Ascending aorta (tissue), 2 donors: ENCODE measurements at regions not wholly inside any gene's neighbourhood (a gene's known extent, or its start where the extent isn't known, plus 50 kb on each side); places are given as distances from the start of the nearest gene placed in this dataset.
"Not testable (repeated sequence)": the region's sequence is repeated elsewhere in the genome, so short reads cannot be mapped to it uniquely, and the experiment has no call there.

ENCODE experiments used
- DNase-seq, 2 donors: peaks; one replicate each; pipeline ENCODE4 v3.0.0-alpha.2; 2019; ENCODE audit warnings: low spot score in 2 of 2
- H3K27ac ChIP-seq, 2 donors: fragments of 200-600 bp; sonication (generic); one replicate each; pipeline ENCODE4 v1.5.1; 2016 to 2017; ENCODE audit warnings: mild to moderate bottlenecking in 1 of 2
- H3K27me3 ChIP-seq: fragments of 200-600 bp; sonication (generic); one replicate; pipeline ENCODE4 v1.5.1; 2017
- H3K36me3 ChIP-seq, 2 donors: fragments of 200-600 bp; sonication (generic); one replicate each; pipeline ENCODE4 v1.5.1; 2016
- H3K4me1 ChIP-seq, 2 donors: fragments of 200-600 bp; sonication (generic); one replicate each; pipeline ENCODE4 v1.5.1; 2016 to 2017; ENCODE audit warnings: mild to moderate bottlenecking in 1 of 2
- H3K4me3 ChIP-seq, 2 donors: fragments of 200-600 bp; sonication (generic); one replicate each; pipeline ENCODE4 v1.5.1; 2016 to 2017; ENCODE audit warnings: mild to moderate bottlenecking in 1 of 2
- H3K9me3 ChIP-seq, 2 donors: fragments of 200-600 bp; sonication (generic); one replicate each; pipeline ENCODE4 v1.5.1; 2016
- intact Hi-C: fragments of 100-400 bp; cut with DNase I; formaldehyde crosslinking; loops from one replicate; pipeline ENCODE4 v1.15.1; 2023
- TF ChIP-seq, protein P1 (sequence below), 3 experiments: fragments of 200-600 bp in 2 of 3; fragments of 450-650 bp in 1 of 3; sonication (generic) in 2 of 3; IDR thresholded peaks; one replicate each; pipeline ENCODE4 v1.5.1; 2016 to 2019; ENCODE audit warnings: antibody characterized with exemption in 3 of 3, mild to moderate bottlenecking in 1 of 3, moderate library complexity in 1 of 3

DNA sequence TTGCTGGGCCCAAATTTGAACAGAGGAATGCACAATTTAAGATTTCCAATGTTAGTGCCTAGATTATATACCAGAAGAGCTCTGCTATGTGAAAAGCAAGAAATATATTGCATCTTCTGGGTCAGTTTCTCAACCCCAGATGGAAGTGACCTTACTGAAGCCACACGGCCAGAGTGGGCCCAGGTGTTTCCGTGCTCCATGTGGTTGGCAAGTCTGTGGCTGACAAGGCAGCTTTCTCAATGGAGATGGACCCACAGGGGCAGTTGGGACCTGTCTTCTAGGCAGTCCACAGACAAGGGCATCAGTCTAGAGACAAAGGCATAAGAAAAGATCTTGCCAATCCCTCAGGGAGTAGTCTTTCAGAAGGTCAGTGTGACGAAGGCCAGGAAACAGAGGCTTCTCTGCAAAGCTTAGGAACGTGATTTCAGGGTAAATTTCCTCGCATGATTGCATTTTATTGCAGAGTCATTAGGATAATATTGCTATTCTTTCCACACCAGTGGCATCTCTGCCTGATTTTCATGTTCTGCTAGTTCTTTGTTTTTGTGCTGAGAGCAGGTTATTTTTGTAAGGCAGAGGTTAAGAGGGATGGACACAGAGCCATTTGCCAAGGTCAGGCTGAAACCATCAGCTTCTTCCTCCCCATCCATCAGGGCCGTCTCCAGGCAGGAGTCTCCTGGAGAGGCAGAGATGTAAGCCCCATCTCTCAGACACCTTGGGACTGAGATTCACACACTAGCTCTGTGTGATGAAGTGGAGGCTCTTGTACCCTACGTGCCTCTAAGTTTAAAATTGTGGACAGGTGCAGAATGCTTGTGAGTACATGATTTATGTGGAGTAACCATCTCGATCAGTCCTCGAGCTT, 202.1 kb downstream of the ANKRD30B start:
- Histone ChIP-seq H3K27ac (no peak overlapping the region), H3K27me3 (no peaks in the 10 kb centered on the region), H3K4me1 (no peaks in the 10 kb centered on the region), H3K9me3 (no peaks in the 10 kb centered on the region), H3K36me3 (no peaks in the 10 kb centered on the region), H3K4me3 (no peak overlapping the region)
- TF ChIP-seq, protein P1, sequence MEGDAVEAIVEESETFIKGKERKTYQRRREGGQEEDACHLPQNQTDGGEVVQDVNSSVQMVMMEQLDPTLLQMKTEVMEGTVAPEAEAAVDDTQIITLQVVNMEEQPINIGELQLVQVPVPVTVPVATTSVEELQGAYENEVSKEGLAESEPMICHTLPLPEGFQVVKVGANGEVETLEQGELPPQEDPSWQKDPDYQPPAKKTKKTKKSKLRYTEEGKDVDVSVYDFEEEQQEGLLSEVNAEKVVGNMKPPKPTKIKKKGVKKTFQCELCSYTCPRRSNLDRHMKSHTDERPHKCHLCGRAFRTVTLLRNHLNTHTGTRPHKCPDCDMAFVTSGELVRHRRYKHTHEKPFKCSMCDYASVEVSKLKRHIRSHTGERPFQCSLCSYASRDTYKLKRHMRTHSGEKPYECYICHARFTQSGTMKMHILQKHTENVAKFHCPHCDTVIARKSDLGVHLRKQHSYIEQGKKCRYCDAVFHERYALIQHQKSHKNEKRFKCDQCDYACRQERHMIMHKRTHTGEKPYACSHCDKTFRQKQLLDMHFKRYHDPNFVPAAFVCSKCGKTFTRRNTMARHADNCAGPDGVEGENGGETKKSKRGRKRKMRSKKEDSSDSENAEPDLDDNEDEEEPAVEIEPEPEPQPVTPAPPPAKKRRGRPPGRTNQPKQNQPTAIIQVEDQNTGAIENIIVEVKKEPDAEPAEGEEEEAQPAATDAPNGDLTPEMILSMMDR (IDR thresholded peaks at IDR 0.05): no peak
- intact Hi-C loops: no loop called here
- peak in 1 of 2 donors; percentile 37 for DNase-seq

DNA sequence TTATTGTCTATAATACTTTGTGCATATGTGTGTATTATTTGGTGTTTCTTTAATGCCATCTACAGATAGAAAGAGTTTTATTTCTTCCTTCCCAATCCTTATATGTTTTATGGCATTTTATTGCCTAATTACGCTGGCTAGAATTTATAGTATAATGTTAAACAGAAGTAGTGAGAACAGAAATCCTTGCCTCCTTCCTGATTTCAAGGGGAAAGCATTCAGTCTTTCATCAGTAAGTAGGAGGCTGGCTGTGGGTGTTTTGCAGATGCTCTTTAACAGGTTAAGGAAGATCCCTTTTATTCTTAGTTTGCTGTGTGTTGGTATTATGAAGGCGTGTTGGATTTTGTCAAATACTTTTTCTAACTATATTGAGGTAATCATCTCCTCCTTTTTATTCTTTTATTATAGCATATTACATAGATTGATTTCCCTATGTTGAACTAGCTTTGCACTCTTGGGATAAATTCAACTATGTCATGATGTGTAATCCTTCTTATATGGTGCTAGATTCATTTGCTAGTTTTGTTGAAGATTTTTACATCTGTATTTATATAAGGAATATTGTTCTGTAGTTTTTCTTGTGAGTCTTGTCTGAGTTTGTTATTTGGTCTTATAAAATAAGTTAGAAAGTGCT, 204.6 kb downstream of the ANKRD30B start:
- intact Hi-C loops: not testable (repeated sequence)

DNA sequence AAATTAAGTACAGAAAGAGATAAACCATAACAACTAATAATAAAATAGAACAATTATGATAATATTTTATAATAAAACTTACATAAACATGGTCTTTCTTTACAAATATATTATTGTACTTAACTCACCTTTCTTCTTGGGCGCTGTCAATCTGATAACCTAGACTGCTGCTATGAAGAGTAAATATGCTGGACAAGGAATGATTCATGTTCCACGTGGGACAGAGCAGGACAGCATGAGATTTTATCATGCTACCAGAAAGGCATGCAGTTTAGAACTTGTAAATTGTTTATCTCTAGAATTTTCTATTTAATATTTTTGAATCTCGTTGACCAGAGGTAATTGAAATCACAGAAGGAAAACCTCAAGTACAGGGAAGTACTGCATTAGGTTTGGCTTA, 210.7 kb downstream of the ANKRD30B start:
- Histone ChIP-seq H3K4me1 (no peaks in the 10 kb centered on the region), H3K4me3 (no peak overlapping the region), H3K9me3 (no peaks in the 10 kb centered on the region), H3K36me3 (no peaks in the 10 kb centered on the region), H3K27me3 (no peaks in the 10 kb centered on the region), H3K27ac (no peak overlapping the region)
- TF ChIP-seq, protein P1 (IDR thresholded peaks at IDR 0.05): no peak
- intact Hi-C loops: no loop called here
- DNase-seq: no peak

More for the DNA sequence above, 204.6 kb downstream of the ANKRD30B start:
- H3K27me3 ChIP-seq, H3K36me3 ChIP-seq, H3K27ac ChIP-seq, H3K4me3 ChIP-seq, DNase-seq, H3K4me1 ChIP-seq, H3K9me3 ChIP-seq: not testable (repeated sequence)

DNA sequence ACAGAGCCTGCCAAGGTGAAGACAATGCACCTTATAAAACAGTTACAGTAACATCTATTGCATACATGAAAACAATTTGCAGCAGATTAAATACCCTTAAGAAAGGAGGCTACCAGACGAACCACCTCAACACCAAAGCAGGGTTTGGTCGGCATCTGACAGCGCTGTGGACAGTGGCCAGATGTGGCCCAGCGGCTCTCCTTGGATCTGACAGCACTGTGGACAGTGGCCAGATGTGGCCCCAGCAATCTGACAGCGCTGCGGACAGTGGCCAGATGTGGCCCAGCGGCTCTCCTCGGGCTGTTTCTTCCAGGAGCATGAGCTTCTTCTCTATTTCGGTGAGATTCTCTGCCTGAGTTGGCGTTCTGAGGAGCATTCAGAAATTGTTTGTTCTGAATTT, 211.6 kb downstream of the ANKRD30B start:
- TF ChIP-seq, protein P1 (IDR thresholded peaks at IDR 0.05): no peak

DNA sequence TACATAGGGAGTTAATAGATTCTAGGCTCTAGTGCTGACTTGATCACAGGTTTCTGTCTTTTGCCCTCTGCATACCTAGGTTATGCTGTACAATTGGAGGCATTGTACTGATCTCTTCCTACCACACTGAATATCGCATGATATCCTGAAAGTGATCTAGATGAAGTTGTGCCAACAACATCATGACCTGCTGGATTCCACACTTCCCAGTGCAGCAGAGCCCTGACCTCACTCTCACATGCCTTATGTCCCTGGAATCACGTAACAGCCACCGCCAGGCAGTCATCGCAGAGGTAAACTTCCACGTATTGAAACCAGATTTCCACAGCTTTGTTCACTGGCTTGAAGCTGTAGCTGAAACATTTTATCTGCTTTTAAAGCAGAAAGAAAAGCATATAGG, 214.0 kb downstream of the ANKRD30B start:
- Histone ChIP-seq H3K36me3 (no peaks in the 10 kb centered on the region), H3K27ac (no peak overlapping the region), H3K4me1 (no peaks in the 10 kb centered on the region), H3K4me3 (no peak overlapping the region), H3K27me3 (no peaks in the 10 kb centered on the region), H3K9me3 (no peaks in the 10 kb centered on the region)
- intact Hi-C loops: no loop called here
- TF ChIP-seq, protein P1 (IDR thresholded peaks at IDR 0.05): no peak
- no peak for DNase-seq

More for the DNA sequence above, 211.6 kb downstream of the ANKRD30B start:
- intact Hi-C loops: no loop called here
- Histone ChIP-seq H3K9me3 (no peaks in the 10 kb centered on the region), H3K27ac (no peak overlapping the region), H3K4me3 (no peak overlapping the region), H3K4me1 (no peaks in the 10 kb centered on the region), H3K27me3 (no peaks in the 10 kb centered on the region), H3K36me3 (no peaks in the 10 kb centered on the region)
- DNase-seq: peak in 1 of 2 donors; percentile 16

DNA sequence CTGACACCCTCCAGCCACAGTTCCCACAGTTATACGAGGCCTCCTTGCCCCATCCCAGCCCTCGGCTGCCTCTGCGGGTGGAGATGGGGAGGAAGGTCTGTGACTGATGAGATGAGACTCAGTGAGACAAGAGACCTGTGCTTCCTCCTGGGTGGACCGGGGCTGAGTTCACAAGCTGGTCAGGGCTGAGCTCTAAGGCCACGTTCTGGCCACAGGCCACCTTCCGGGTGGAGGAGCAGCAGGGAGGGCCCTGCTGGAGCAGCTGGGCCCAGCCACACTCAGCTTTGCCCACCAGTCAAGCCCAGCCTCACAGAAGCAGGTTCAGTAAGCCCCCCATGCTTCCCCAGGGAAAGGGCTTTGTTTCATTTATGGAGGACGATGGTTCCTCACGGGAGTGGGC, 214.7 kb downstream of the ANKRD30B start:
- Histone ChIP-seq H3K36me3 (no peaks in the 10 kb centered on the region), H3K9me3 (no peaks in the 10 kb centered on the region), H3K27me3 (no peaks in the 10 kb centered on the region), H3K4me3 (no peak overlapping the region), H3K4me1 (no peaks in the 10 kb centered on the region), H3K27ac (no peak overlapping the region)
- TF ChIP-seq, protein P1 (IDR thresholded peaks at IDR 0.05): no peak
- intact Hi-C loops: no loop called here
- no peak for DNase-seq
